GM18873 (cell line): ENCODE measurements at regions not wholly inside any gene's neighbourhood (a gene's known extent, or its start where the extent isn't known, plus 50 kb on each side); places are given as distances from the start of the nearest gene placed in this dataset.
"Not testable (repeated sequence)": the region's sequence is repeated elsewhere in the genome, so short reads cannot be mapped to it uniquely, and the experiment has no call there.

Source experiments
- ATAC-seq: cut with Tn5 transposase; IDR thresholded peaks from one replicate; pipeline ENCODE4 v1.9.1; 2021; ENCODE audit warnings: mild to moderate bottlenecking, moderate library complexity, moderate number of reproducible peaks; ENCODE audit not compliant: unreplicated experiment, low FRiP score

DNA sequence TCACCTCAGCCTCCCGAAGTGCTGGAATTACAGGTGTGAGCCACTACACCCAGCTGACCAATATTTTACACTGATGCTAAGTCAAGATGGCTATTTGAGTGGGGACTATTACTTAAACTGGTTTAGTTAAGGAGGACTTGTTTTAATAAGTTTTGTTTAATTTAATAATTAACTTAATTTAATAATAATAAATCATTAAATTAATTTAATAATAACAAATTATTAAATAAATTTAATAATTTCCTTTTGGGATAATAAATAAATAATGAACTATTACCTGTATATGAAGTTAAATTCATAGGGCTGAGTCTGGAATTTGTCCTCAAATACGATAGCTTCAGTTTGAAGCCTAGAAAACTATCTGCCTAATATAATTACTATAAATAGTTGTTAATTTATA lies 665.1 kb upstream of the COX7C start:
- no peak for ATAC-seq

DNA sequence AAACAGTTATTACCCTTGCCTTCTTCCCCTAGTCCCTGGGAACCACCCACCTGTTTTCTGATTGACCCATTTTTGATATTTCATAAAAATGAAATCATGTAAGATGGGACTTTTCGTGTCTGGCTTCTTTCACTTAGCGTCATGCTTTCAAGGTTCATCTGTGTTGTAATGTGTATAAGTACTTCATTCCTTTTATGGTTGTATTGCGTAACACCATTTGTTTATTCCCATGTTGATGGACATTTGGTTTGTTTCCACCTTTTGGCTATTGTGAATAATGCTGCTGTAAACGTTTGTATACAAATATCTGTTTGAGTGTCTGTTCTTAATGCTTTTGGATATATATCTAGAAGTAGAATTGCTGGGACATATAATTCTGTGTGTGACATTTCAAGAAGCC lies 650.1 kb upstream of the COX7C start:
- ATAC-seq, result no peak

DNA sequence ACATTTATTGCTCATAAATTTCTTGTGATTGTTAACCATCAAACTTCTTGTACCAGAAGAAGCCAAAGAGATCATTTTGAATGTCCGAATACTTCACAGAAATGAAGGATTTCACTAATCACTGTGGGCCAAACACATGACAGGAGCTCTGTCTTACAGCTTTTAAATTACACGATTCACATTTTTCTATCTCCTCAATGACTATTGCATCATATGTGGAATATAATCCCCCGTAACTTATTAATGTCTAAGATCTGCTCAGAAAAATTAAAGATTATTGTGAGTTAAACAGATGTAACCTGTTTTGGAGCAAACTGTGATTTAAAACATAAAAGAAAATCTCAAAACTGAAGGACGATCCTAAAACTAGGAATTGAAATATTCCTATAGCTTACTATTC lies 645.2 kb upstream of the COX7C start:
- no peak for ATAC-seq

DNA sequence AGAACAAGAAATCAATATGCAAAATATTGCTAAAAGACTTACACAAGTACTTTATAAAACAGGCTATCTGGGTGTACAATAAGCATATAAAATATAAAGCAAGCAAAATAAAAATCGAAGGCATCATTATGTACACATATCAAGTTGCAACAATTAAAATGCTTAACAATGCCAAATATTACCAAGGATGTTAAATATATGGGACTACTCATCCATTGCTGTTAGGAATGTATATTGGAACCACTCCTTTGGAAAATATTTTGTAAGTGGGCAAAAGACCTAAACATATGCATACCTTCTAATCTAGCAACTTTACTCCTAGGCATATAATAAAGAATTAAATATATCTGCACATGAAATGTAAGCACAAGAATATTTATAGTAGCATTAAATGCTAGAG lies 632.6 kb upstream of the COX7C start:
- no peak for ATAC-seq

DNA sequence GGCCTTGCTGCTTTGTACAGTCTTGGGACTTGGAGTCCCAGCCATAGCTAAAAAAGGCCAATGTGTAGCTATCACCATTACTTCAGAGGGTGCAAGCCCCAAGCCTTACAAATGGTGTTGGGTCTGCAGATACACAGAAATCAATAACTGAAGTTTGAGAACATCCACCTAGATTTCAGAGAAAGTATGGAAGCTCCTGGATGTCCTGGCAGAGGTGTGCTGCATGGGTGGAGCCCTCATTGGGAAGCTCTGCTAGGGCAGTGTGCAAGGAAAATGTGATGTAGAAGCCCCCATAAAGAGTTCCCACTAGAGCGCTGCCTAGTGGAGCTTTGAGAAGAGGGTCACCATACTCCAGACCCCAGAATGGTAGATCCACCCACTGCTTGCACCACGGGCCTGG lies 626.7 kb upstream of the COX7C start:
- no peak for ATAC-seq

DNA sequence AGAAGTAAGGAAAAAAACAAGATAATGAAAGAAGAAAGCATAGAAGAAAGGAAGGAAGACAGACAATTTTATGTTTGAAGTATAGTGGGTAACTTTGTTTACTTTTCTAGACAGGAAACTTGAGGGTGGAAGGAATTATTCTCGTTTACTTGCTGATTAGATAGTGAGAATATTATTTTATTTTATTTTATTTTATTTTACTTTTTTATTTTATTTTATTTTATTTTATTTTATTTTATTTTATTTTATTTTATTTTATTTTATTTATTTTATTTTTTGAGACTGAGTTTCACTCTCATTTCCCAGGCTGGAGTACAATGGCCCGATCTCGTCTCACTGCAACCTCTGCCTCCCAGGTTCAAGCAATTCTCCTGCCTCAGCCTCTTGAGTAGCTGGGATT lies 623.1 kb upstream of the COX7C start:
- not testable (repeated sequence) for ATAC-seq

DNA sequence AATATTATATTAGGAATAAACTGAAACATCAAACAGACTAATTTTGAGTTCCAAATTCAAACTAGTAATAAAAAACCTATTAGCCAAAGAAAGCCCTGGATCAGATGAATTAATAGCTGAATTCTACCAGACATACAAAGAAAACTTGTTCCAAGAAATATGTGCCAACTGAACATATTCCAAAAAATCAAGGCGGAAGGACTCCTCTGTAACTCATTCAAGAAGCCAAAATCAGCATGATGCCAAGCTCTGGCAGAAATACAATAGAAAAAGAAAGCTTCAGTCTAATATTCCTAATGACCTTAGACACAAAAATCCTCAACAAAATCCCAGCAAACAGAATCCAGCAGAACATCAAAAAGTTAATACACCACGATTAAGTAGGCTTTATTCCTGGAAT lies 619.1 kb upstream of the COX7C start:
- ATAC-seq, result no peak

DNA sequence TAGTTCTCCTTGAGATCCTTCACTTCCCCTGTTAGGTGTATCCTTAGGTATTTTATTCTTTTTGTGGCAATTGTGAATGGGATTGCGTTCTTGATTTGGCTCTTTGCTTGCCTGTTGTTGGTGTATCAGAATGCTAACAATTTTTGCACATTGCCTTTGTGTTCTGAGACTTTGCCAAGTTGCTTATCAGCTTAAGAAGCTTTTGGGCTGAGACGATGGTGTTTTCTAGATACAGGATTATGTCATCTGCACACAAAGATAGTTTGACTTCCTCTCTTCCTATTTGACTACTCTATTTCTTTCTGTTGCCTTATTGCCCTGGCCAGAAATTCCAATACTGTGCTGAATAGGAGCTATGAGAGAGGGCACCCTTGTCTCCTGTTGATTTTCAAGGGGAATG lies 609.4 kb upstream of the COX7C start:
- ATAC-seq, result no peak

DNA sequence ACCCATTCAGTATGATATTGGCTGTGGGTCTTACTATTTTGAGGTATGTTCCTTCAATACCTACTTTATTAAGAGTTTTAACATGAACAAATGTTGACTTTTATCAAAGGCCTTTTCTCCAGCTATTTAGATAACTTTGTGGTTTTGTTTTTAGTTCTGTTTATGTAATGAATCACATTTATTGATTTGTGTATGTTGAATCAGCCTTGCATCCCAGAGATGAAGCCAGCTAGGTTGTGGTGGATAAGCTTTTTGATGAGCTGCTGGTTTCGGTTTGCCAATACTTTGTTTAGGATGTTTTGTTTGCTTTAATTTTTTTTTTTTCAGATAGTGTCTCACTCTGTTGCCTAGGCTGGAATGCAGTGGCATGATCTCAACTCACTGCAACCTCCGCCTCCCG lies 609.0 kb upstream of the COX7C start:
- no peak for ATAC-seq

DNA sequence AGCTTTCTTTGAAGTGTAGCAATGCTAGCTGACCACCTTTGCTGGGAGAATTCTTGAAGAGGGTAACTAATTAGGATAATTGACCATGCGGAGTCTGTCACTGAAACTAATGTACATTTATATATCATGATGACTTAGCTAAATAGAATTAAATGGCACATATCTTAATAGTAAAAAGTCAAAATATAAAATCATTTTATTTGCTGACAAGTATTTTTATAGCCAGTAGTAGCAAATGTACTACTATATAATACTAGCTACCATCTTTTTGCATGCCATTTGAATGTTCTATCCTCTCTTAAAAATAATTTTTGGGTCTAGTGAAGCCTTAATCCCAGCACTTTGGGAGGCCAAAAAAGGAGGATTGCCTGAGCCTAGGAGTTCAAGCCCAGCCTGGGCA lies 605.8 kb upstream of the COX7C start:
- ATAC-seq, result no peak

DNA sequence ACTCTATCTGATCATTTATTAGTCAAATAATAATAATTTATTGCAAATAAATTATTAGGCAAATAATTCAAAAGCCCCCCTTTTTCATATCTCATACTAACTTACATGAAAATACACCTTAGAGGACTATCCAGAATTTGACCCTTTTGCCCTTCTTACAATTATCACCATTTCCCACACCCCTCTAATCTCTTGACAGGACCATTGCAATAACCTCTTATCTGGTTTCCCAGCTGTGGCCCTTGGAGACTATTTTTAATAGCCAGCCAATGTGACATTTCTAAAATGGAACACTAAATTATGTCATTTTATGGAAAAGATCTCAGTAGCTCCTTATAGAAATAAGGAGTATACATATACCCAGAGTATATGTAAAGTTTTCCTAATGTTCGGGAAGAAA lies 588.4 kb upstream of the COX7C start:
- no peak for ATAC-seq

DNA sequence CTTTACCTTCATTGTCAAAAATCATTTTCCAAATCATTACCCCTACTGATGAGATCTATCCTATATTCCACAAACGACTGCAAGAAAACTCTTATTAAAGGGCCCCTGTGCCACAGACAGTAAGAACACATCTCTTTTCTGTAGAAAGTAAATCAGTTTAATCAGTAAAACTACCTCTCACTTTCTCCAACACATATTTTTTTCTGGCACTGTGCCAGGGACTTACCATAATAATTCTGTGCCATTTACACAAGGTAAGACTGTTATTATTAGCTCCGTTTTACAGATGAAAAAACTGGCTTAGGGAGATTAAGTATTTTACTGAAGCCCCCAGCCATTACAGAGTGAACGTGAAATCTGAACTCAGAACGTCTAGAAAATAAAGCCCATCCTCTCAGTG lies 587.0 kb upstream of the COX7C start:
- ATAC-seq, result no peak

DNA sequence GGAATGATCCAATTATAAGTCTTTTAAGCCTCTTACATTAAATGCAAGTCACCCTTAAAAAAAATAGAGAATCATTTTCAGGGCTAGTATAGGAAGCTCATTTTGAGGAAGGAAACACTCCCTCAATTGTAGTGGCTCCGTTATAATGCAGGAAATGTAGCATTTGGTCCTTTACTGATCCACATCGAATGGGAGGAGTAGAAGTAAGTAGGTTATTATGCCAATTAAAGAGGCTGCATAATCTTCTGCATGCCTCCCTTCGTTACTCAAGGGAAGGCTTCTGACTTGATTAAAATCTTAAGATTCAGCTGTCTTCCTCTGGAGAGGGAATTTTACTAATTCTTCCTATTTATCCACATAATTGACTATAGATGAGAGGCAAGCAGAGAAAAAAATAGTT lies 579.2 kb upstream of the COX7C start:
- no peak for ATAC-seq

DNA sequence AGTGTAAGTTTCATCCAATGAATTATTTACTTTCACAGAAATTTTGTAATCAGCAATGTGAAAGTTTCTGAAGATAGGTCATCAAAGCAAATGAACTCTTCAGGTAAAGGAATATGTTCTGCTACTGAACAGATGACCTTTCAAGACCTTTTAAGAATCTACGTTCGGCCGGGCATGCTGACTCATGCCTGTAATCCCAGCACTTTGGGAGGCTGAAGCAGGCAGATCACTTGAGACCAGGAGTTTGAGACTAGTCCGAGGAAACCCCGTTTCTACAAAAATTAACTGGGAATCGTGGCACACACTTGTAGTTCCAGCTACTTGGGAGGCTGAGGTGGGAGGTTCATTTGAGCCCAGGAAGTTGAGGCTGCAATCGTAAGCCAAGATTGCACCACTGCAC lies 578.4 kb upstream of the COX7C start:
- no peak for ATAC-seq

DNA sequence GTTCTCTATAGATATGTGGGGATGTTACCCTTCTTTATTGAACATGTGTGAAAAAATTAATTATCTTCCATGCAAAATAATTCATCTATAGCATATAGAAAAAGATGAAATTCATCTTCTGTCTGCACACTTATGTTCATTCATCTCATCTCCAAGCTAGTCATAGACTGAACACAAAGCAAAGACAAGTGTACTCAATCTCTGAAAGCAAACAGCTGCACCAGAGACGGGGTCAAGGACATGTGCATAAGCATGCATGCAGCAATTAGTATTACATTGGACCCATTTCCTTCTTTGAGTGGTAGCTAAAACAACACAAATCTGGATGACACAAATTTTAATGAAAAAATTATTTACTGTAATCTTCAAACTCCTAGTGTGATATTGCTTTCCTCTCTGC lies 547.0 kb upstream of the COX7C start:
- no peak for ATAC-seq

DNA sequence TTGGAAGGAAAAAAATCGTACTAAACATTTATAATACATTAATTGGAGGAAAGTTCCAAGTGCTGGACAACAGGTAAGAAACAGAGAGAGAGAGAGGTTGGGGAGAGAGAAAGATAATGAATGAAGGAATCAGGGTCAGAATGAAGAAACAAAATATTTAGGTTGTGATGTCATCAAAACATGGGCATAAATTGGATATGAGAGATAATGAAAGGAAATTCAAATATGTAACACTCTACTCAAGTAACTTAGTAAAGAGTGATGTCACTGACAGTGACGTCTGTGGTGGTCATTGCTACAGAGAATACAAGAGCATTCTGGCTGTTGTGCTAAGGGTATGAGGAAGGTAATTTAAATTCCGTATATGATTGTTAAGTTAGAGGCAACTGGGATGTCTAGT lies 543.4 kb upstream of the COX7C start:
- ATAC-seq, result no peak

DNA sequence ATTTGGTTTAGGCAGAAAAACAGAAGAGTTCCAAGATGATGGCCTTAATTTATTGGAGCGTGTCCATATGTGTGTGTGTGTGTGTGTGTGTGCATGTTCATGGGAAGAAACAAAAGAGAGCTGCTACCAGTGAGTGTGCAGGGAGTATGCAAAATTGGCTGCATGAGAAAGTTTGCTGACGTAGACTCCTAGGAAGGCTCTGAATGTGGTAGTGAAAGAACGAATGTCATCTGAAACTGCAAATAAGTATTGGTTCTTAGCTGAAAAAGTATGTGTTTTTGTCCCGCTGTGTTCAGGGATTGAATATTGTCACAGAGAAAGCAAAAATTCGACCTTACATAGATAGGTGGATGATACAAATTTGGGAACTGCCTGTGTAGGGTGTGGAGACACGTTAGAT lies 542.6 kb upstream of the COX7C start:
- no peak for ATAC-seq

DNA sequence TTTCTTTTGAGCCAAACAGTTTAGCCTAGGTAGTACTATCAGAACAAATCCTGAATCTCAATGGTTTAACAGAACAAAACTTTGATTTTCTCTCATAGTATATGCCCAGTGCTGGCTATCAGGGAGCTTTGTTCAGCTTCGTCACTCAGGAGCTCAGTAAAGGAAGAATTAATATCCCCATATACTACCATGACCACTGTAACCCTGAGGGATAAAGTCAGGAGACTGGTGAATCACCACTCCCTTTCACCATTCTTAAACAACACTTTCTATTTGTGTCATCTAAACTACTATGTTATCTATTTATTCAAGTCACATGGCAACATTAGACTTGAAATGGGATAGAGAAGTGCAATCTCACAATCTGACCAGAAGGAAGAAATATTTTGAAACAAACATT lies 522.6 kb upstream of the COX7C start:
- ATAC-seq, result no peak

DNA sequence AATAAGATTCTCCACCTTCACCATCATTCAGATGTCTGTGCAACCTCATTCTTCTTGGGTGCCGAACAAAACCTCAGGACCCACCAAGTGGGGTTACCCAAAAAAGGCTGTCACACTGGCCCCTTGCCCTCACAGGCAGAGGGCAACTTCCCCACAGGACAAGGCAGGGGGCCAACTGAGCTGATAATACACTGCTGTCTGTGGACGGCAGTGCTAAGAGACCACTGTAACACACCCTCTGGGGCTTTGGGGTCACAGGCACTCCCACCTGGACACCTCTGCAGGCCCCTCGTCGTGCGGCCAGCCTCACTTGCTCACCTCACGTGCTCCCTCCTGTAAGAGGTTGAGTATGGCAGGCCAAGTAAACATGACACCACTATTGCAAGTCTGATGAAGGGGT lies 515.8 kb upstream of the COX7C start:
- ATAC-seq, result no peak

DNA sequence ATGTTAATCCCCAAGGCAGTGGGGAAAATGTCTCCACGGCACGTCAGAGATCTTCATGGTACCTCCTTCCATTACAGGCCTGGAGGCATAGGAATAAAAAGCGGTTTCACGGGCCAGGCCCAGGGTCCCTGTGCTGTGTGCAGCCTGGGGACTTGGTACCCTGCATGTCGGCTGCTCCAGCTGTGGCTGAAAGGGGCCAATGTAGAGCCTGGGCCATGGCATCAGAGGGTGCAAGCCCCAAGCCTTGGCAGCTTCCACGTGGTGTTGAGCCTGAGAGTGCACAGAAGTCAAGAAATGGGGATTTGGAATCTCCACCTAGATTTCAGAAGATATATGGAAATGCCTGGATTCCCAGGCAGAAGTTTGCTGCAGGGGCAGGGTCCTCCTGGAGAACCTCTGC lies 508.9 kb upstream of the COX7C start:
- no peak for ATAC-seq

DNA sequence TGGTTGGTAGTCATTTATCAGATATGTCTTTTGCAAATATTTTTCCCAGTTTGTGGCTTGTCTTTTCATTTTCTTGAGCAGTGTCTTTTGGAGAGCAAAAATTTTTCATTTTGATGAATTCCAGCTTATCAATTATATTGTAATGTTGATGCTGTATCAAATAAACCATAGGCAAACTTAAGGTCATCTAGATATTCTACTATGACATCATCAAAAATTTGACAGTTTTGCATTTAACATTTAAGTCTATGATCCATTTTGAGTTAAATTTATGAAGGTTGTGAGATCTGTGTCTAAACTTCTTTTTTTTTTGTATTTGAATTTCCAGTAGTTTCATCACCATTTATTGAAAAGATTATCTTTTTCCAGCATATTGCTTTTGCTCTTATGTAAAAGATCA lies 505.5 kb upstream of the COX7C start:
- ATAC-seq, result no peak

DNA sequence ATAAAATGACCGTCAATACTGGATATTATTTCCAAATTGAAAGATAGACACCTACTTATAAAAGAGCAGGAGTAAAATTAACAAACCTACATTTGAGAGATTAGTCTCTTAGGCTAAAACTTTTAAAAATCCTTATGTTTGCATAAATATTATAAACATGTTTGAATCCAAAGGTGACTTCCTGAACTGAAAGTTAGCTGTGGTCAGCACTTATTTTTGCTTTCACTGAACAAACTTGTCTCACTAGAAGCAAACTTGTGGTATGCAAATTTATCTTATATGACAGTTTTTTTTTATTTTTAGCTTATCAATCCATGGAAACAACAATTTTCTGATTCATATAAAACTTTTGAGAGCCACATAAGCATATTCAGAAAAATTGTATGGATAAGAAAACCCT lies 502.6 kb upstream of the COX7C start:
- ATAC-seq, result no peak

DNA sequence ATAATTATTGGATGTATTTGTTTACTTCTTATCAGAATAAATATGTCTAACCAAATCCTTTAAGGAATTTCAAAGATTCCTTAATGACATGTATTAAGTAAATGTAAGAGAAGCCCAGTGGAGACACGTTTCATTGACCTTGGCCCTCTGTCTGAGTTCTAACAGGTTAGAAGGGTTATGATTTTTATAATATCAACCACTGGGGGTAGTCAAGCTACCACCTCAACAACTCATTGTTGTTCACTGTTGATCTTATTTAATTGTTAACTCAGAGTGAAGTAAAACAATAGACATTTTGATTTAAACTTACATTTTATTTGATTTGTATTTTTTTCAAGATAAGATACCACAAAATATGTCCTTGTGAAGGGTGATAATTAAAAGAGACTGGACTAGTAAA lies 499.2 kb upstream of the COX7C start:
- no peak for ATAC-seq

DNA sequence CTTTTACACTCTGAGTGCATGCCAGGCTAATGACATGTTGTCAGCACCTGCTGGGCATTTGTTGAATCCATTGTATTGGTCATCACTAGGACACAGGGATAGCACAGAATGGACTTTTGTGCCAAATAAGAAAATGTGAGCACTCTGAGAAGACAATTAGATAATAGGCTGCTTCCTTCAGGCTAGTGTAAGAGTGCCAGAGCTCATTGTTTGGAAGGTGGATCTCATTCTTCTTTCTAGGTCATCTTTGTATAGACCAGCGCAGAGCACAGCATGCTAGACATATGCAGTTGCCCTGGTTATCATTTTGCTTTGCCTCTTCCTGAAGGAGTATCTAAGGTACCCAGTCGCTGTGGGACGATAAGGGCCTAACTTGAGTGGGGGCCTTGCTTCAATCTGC lies 493.4 kb upstream of the COX7C start:
- ATAC-seq, result no peak
